ENCODE measurements at regions not wholly inside any gene's neighbourhood (a gene's known extent, or its start where the extent isn't known, plus 50 kb on each side); places are given as distances from the start of the nearest gene placed in this dataset.

DNA sequence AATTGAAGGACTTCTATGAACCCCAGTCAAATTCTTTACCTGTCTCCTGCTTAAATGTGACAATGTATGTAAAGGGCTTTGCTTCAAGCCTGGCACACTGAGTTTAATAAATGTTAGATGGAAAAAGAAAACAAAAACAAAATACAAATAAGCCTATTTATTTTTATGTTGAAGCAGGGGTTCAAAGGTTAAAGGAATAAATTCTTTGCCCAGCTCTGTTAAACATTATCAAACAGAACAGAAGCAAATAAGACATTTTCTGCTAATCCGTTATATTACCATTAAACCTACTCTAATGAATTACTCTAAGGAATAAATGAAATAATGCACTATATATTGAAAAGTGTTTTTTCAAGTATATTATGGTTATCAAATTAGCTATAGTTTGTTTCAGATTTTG lies 182.5 kb upstream of the CEP162 start:
- Histone ChIP-seq H4K20me1 (ENCODE audit: control insufficient read depth, insufficient read depth, low read depth, low read length) (no peaks in the 10 kb centered on the region), H3K4me2 (ENCODE audit: low read length) (no peak overlapping the region), H3F3A (ENCODE audit: control insufficient read depth, insufficient read depth) (no peaks in the 10 kb centered on the region), H3K4me1 (ENCODE audit: control insufficient read depth, low read length) (no peaks in the 10 kb centered on the region), H3K9me2 (replicated peaks; ENCODE audit: control insufficient read depth, low read length) (no peaks in the 10 kb centered on the region), H3K27ac (ENCODE audit: low read depth, low read length) (no peak overlapping the region), H3K36me3 (ENCODE audit: control insufficient read depth, low read length) (no peaks in the 10 kb centered on the region), H3K4me3 (ENCODE audit: low read length) (no peak overlapping the region), H3K79me2 (ENCODE audit: control insufficient read depth, low read length) (no peaks in the 10 kb centered on the region), H3K27me3 (ENCODE audit: control insufficient read depth, low read length) (no peaks in the 10 kb centered on the region), H3K9me3 (ENCODE audit: control insufficient read depth, insufficient read depth, low read length) (no peaks in the 10 kb centered on the region)
- no peak for TF ChIP-seq EZH2phosphoT487 (IDR thresholded peaks at IDR 0.05; ENCODE audit: borderline replicate concordance, low read length)
- no peak for TF ChIP-seq CTCF (IDR thresholded peaks at IDR 0.05; ENCODE audit: low read depth, low read length, poor library complexity, severe bottlenecking)

DNA sequence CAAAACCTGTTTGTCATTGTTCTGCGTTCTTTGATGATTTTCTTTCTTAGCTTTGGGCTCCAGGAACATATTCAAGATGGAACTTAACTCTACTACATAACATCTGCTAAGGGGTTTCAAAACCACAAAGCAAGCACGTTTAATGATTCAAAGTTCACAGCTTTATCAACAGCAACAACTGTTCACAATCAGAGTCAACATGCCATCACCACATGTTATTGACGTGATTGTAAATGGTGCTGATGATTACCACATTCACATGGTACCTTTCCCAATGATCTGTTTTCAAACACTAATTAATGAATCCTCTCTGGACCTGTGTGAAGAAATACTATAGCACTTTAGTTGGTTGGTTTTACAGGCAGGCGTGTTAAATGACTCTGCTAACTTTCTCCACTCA lies 180.6 kb upstream of the CEP162 start:
- Histone ChIP-seq H3K9me2 (replicated peaks; ENCODE audit: control insufficient read depth, low read length) (no peaks in the 10 kb centered on the region), H3K4me2 (ENCODE audit: low read length) (no peak overlapping the region), H3K27ac (ENCODE audit: low read depth, low read length) (no peak overlapping the region), H3K79me2 (ENCODE audit: control insufficient read depth, low read length) (no peaks in the 10 kb centered on the region), H3K9me3 (ENCODE audit: control insufficient read depth, insufficient read depth, low read length) (no peaks in the 10 kb centered on the region), H3K36me3 (ENCODE audit: control insufficient read depth, low read length) (no peaks in the 10 kb centered on the region), H3K27me3 (ENCODE audit: control insufficient read depth, low read length) (no peaks in the 10 kb centered on the region), H3K4me3 (ENCODE audit: low read length) (no peak overlapping the region), H4K20me1 (ENCODE audit: control insufficient read depth, insufficient read depth, low read depth, low read length) (no peaks in the 10 kb centered on the region), H3F3A (ENCODE audit: control insufficient read depth, insufficient read depth) (no peaks in the 10 kb centered on the region), H3K4me1 (ENCODE audit: control insufficient read depth, low read length) (no peaks in the 10 kb centered on the region)
- no peak for TF ChIP-seq CTCF (IDR thresholded peaks at IDR 0.05; ENCODE audit: low read depth, low read length, poor library complexity, severe bottlenecking)
- TF ChIP-seq EZH2phosphoT487 (IDR thresholded peaks at IDR 0.05; ENCODE audit: borderline replicate concordance, low read length) = no peak

DNA sequence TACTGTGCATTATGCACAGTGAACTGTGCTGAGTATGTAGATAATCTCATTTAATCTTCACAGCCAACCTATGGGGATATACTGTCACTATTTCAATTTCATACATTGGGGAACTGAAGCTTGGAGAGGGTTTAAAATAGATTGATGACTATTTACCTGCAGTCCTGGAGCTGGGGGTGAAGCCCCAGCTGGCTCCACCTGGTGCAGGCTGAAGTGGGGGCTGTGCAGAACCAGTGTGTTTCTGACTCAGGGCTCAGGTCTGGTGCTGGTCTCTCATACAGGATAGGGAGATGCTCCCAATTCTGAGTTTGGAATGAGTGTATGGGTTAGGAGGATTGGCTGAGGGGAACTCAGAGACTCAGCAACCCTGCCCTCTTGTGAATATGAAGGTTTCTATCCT lies 176.1 kb upstream of the CEP162 start:
- Histone ChIP-seq H3K4me1 (ENCODE audit: control insufficient read depth, low read length) (no peaks in the 10 kb centered on the region), H3K27me3 (ENCODE audit: control insufficient read depth, low read length) (no peaks in the 10 kb centered on the region), H3F3A (ENCODE audit: control insufficient read depth, insufficient read depth) (no peaks in the 10 kb centered on the region), H3K79me2 (ENCODE audit: control insufficient read depth, low read length) (no peaks in the 10 kb centered on the region), H3K9me2 (replicated peaks; ENCODE audit: control insufficient read depth, low read length) (no peaks in the 10 kb centered on the region), H3K9me3 (ENCODE audit: control insufficient read depth, insufficient read depth, low read length) (no peaks in the 10 kb centered on the region), H4K20me1 (ENCODE audit: control insufficient read depth, insufficient read depth, low read depth, low read length) (no peaks in the 10 kb centered on the region), H3K27ac (ENCODE audit: low read depth, low read length) (no peak overlapping the region), H3K4me3 (ENCODE audit: low read length) (no peak overlapping the region), H3K4me2 (ENCODE audit: low read length) (no peak overlapping the region), H3K36me3 (ENCODE audit: control insufficient read depth, low read length) (no peaks in the 10 kb centered on the region)
- no peak for TF ChIP-seq CTCF (IDR thresholded peaks at IDR 0.05; ENCODE audit: low read depth, low read length, poor library complexity, severe bottlenecking)
- no peak for TF ChIP-seq EZH2phosphoT487 (IDR thresholded peaks at IDR 0.05; ENCODE audit: borderline replicate concordance, low read length)

DNA sequence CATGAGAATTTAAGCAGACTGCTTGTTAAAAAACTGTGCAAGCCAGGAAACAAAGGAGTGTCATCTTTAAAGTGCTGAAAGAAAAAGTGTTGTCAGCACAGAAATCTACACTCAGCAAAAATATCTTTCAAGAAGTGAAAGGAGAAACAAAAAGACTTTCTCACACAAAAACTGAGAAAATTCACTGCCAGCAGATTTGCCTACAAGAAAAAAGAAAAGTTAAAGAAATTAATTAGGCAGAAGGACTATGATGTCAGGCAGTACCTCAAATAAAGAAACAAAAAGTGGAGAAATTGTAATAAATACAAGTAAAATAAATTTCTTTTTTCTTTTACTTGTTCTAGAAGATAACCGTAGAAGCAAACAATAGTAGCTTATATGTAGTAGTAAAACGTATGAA lies 171.6 kb upstream of the CEP162 start:
- Histone ChIP-seq H3K27ac (ENCODE audit: low read depth, low read length) (no peak overlapping the region), H3K27me3 (ENCODE audit: control insufficient read depth, low read length) (no peaks in the 10 kb centered on the region), H3K79me2 (ENCODE audit: control insufficient read depth, low read length) (no peaks in the 10 kb centered on the region), H3K36me3 (ENCODE audit: control insufficient read depth, low read length) (no peaks in the 10 kb centered on the region), H3K9me2 (replicated peaks; ENCODE audit: control insufficient read depth, low read length) (no peaks in the 10 kb centered on the region), H4K20me1 (ENCODE audit: control insufficient read depth, insufficient read depth, low read depth, low read length) (no peaks in the 10 kb centered on the region), H3K4me2 (ENCODE audit: low read length) (no peak overlapping the region), H3K4me3 (ENCODE audit: low read length) (no peak overlapping the region), H3F3A (ENCODE audit: control insufficient read depth, insufficient read depth) (no peaks in the 10 kb centered on the region), H3K9me3 (ENCODE audit: control insufficient read depth, insufficient read depth, low read length) (no peaks in the 10 kb centered on the region), H3K4me1 (ENCODE audit: control insufficient read depth, low read length) (no peaks in the 10 kb centered on the region)
- TF ChIP-seq EZH2phosphoT487 (IDR thresholded peaks at IDR 0.05; ENCODE audit: borderline replicate concordance, low read length) (no peak), CTCF (IDR thresholded peaks at IDR 0.05; ENCODE audit: low read depth, low read length, poor library complexity, severe bottlenecking) (no peak)
